B cell (primary cell): ENCODE measurements at regions not wholly inside any gene's neighbourhood (a gene's known extent, or its start where the extent isn't known, plus 50 kb on each side); places are given as distances from the start of the nearest gene placed in this dataset.

Source experiments
- ATAC-seq: fragments of 200-7000 bp; cut with Tn5 transposase; one replicate; pipeline ENCODE4 v1.10.0; 2021; ENCODE audit warnings: low read depth, mild to moderate bottlenecking, moderate number of reproducible peaks, moderate library complexity
- CTCF ChIA-PET: fragments of 350-600 bp; sonication (Branson Sonifier 250); formaldehyde crosslinking; loops from one replicate; lab custom pipeline; 2021; ENCODE audit warnings: antibody characterized with exemption, inconsistent platforms; lab: Charles Lee
- POLR2A ChIA-PET: fragments of 350-600 bp; sonication (Branson Sonifier 250); formaldehyde crosslinking; loops from one replicate; lab custom pipeline; 2021; ENCODE audit warnings: antibody characterized with exemption; lab: Charles Lee
- DNase-seq: peaks from one replicate; pipeline ENCODE4 v3.0.0; 2013
- H2AFZ ChIP-seq: 2 replicates; pipeline ENCODE4 v1.6.1; 2012; ENCODE audit warnings: mild to moderate bottlenecking, low read depth, low read length; ENCODE audit not compliant: insufficient read depth, poor library complexity, severe bottlenecking
- H3K27ac ChIP-seq, 2 donors: 1 replicate in 1 of 2; 2 replicates in 1 of 2; pipeline ENCODE4 v1.5.1; 2012 to 2013; ENCODE audit warnings: low read length in 2 of 2, mild to moderate bottlenecking in 2 of 2, moderate library complexity in 1 of 2
- H3K27me3 ChIP-seq, 4 experiments: fragments of 200-600 bp in 1 of 4; sonication (generic) in 1 of 4; replicated peaks in 1 of 4; 1 replicate in 2 of 4; 2 replicates in 2 of 4; pipeline versions ENCODE4 v1.6.1 to v1.7.0; 2013 to 2016; ENCODE audit warnings: low read length in 3 of 4, mild to moderate bottlenecking in 2 of 4, mixed read lengths in 1 of 4, moderate library complexity in 1 of 4; ENCODE audit not compliant: insufficient read depth in 4 of 4, control insufficient read depth in 3 of 4; ENCODE audit errors: control extremely low read depth in 1 of 4
- H3K36me3 ChIP-seq, 2 experiments: replicated peaks in 1 of 2; 1 replicate in 1 of 2; 2 replicates in 1 of 2; pipeline versions ENCODE4 v1.6.1 to v1.7.1; 2013; ENCODE audit warnings: low read length in 1 of 2; ENCODE audit not compliant: insufficient read depth in 2 of 2, control insufficient read depth in 1 of 2; ENCODE audit errors: control extremely low read depth in 1 of 2, extremely low read depth in 1 of 2
- H3K4me1 ChIP-seq, 2 donors: fragments of 200-600 bp in 1 of 2; sonication (generic) in 1 of 2; 1 replicate in 1 of 2; 2 replicates in 1 of 2; pipeline versions ENCODE4 v1.5.1 to v1.6.1; 2013 to 2017; ENCODE audit warnings: low read length in 2 of 2; ENCODE audit not compliant: control insufficient read depth in 2 of 2, insufficient read depth in 2 of 2
- H3K4me2 ChIP-seq: replicated peaks from 2 replicates; pipeline ENCODE3; 2012; ENCODE audit warnings: mild to moderate bottlenecking, low read depth, low read length; ENCODE audit not compliant: poor library complexity, severe bottlenecking
- H3K4me3 ChIP-seq, 5 experiments: fragments of 200-600 bp in 1 of 5; sonication (generic) in 1 of 5; 1 replicate in 3 of 5; 2 replicates in 2 of 5; pipeline versions ENCODE4 v1.5.1 to v1.7.0; 2011 to 2016; ENCODE audit warnings: low read length in 4 of 5, mild to moderate bottlenecking in 4 of 5, low read depth in 2 of 5, control low read depth in 1 of 5, moderate library complexity in 1 of 5; ENCODE audit not compliant: insufficient read depth in 1 of 5; ENCODE audit errors: control extremely low read depth in 1 of 5, extremely low read depth in 1 of 5
- H3K79me2 ChIP-seq: fragments of 200-600 bp; sonication (generic); one replicate; pipeline ENCODE4 v1.6.0; 2016; ENCODE audit warnings: low read length; ENCODE audit not compliant: control insufficient read depth, insufficient read depth
- H3K9ac ChIP-seq: fragments of 200-600 bp; sonication (generic); 2 replicates; pipeline ENCODE4 v1.6.1; 2017; ENCODE audit warnings: mild to moderate bottlenecking, low read length, moderate library complexity
- H3K9me3 ChIP-seq, 3 donors: one replicate each; pipeline versions ENCODE4 v1.6.1 to v1.7.1; 2013; ENCODE audit warnings: low read length in 2 of 3; ENCODE audit not compliant: control insufficient read depth in 2 of 3, insufficient read depth in 1 of 3; ENCODE audit errors: control extremely low read depth in 1 of 3
- H4K20me1 ChIP-seq: 2 replicates; pipeline ENCODE4 v1.6.0; 2012; ENCODE audit warnings: mild to moderate bottlenecking, low read length; ENCODE audit not compliant: insufficient read depth, control insufficient read depth, poor library complexity, severe bottlenecking
- H3K27ac Mint-ChIP-seq: one replicate; pipeline ENCODE4 v1.8.0; 2021; ENCODE audit warnings: mixed read lengths
- H3K27me3 Mint-ChIP-seq: one replicate; pipeline ENCODE4 v1.8.0; 2021; ENCODE audit warnings: mixed read lengths
- H3K4me1 Mint-ChIP-seq: one replicate; pipeline ENCODE4 v1.8.0; 2021; ENCODE audit warnings: mixed read lengths
- H3K4me3 Mint-ChIP-seq: one replicate; pipeline ENCODE4 v1.8.0; 2021; ENCODE audit warnings: mixed read lengths
- H3K9me3 Mint-ChIP-seq: one replicate; pipeline ENCODE4 v1.8.0; 2022; ENCODE audit warnings: mixed read lengths; ENCODE audit not compliant: insufficient read depth
- EZH2 ChIP-seq: IDR thresholded peaks from 2 replicates; pipeline ENCODE4 v1.6.1; 2012; ENCODE audit warnings: borderline replicate concordance, low read depth, mild to moderate bottlenecking, moderate library complexity, low read length; ENCODE audit not compliant: insufficient read depth, poor library complexity, severe bottlenecking
- WGBS: methylation state at CpG from one replicate; pipeline ENCODE4 v1.1.5; 2013; ENCODE audit warnings: missing lambda C conversion rate; ENCODE audit not compliant: insufficient coverage; 5-methylcytosine and 5-hydroxymethylcytosine counted together
- intact Hi-C: fragments of 100-400 bp; cut with micrococcal nuclease; formaldehyde crosslinking; loops from one replicate; pipeline ENCODE4 v1.10.0; 2022
- TF ChIP-seq, protein P1 (sequence below): fragments of 200-600 bp; IDR thresholded peaks from one replicate; pipeline ENCODE4 v1.8.0; 2022; ENCODE audit warnings: antibody characterized with exemption, mild to moderate bottlenecking

- ATAC-seq (no peak), DNase-seq (no peak)
- Histone ChIP-seq H3K4me3 (no peak overlapping the region), H3K9me3 (peaks cover 0 to 8% (median 0%) of the 10 kb centered on the region in 3 donors), H3K4me1 (no peaks in the 10 kb centered on the region), H3K27me3 (no peaks in the 10 kb centered on the region), H3K79me2 (no peaks in the 10 kb centered on the region), H4K20me1 (no peaks in the 10 kb centered on the region), H3K27ac (no peak overlapping the region), H3K4me2 (no peak overlapping the region), H3K36me3 (no peaks in the 10 kb centered on the region), H3K9ac (no peak overlapping the region), H2AFZ (no peak overlapping the region)
- Mint-ChIP-seq H3K27me3 (peaks cover 13% of the 10 kb centered on the region), H3K4me3 (no peak overlapping the region), H3K4me1 (no peaks in the 10 kb centered on the region), H3K27ac (no peak overlapping the region), H3K9me3 (no peaks in the 10 kb centered on the region)
- ChIA-PET CTCF (no interaction called here), POLR2A (no interaction called here)
- WGBS: 78% methylated on average over 6 of the region's 7 CpGs
- TF ChIP-seq, protein P1, sequence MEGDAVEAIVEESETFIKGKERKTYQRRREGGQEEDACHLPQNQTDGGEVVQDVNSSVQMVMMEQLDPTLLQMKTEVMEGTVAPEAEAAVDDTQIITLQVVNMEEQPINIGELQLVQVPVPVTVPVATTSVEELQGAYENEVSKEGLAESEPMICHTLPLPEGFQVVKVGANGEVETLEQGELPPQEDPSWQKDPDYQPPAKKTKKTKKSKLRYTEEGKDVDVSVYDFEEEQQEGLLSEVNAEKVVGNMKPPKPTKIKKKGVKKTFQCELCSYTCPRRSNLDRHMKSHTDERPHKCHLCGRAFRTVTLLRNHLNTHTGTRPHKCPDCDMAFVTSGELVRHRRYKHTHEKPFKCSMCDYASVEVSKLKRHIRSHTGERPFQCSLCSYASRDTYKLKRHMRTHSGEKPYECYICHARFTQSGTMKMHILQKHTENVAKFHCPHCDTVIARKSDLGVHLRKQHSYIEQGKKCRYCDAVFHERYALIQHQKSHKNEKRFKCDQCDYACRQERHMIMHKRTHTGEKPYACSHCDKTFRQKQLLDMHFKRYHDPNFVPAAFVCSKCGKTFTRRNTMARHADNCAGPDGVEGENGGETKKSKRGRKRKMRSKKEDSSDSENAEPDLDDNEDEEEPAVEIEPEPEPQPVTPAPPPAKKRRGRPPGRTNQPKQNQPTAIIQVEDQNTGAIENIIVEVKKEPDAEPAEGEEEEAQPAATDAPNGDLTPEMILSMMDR: no peak
- no peak for TF ChIP-seq EZH2
- intact Hi-C loops: no loop called here
Observed at GRCh38 chr2:71831193-71831577, 316.5 kb downstream of the CYP26B1 start.

DNA sequence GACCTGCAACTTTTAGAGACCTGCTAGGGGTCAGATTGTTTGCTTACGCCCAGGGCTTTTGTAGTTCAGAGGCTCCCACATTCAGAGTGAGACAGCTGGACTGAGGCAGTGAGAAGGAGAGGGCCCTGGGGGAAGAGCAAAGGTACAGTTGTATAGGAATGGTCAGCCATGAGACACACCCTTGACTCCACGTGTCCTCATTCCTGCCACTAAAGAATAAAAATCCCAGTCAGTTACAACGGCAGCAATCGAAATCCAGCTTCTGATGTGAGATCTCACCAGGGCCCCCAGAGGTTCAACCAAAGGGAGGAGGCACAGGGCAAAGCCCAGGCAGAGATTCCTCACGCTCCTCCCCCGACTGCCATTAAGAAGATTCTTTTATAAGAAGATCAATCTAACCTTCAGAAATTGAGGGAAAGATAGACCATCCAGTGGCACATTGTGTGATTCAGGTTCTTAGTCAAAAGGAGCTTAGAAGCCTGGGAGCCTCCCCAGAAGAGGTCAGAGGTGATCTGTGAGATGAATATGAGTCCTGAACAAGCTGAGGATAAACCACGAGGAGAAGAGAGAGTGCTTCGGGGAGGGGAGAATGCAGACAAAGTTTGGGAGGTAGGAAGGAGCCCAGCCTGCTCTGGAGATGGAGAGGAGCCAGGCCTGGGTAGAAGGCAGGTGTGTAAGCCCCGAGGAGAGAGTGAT lies 317.0 kb downstream of the CYP26B1 start:
- no peak overlapping the region for H2AFZ ChIP-seq
- no peak overlapping the region for H3K9ac ChIP-seq
- Mint-ChIP-seq H3K27ac (no peak overlapping the region), H3K9me3 (no peaks in the 10 kb centered on the region), H3K4me3 (no peak overlapping the region), H3K4me1 (no peaks in the 10 kb centered on the region), H3K27me3 (peaks cover 13% of the 10 kb centered on the region)
- H3K4me3 ChIP-seq: no peak overlapping the region
- no peaks in the 10 kb centered on the region for H4K20me1 ChIP-seq
- no peaks in the 10 kb centered on the region for H3K27me3 ChIP-seq
- CTCF ChIA-PET: no interaction called here
- no peaks in the 10 kb centered on the region for H3K36me3 ChIP-seq
- intact Hi-C loops: no loop called here
- 88% methylated on average over 6 of the region's 9 CpGs for WGBS
- TF ChIP-seq EZH2: no peak
- TF ChIP-seq, protein P1: no peak
- no peak overlapping the region for H3K27ac ChIP-seq
- no peaks in the 10 kb centered on the region for H3K4me1 ChIP-seq
- POLR2A ChIA-PET: no interaction called here
- H3K9me3 ChIP-seq: peaks cover 0 to 8% (median 0%) of the 10 kb centered on the region in 3 donors
- no peak for DNase-seq
- no peak overlapping the region for H3K4me2 ChIP-seq
- no peaks in the 10 kb centered on the region for H3K79me2 ChIP-seq
- no peak for ATAC-seq
